Tibial artery (tissue), 4 donors: ENCODE measurements at regions not wholly inside any gene's neighbourhood (a gene's known extent, or its start where the extent isn't known, plus 50 kb on each side); places are given as distances from the start of the nearest gene placed in this dataset.

Experiments
- DNase-seq, 2 donors: peaks; one replicate each; pipeline ENCODE4 v3.0.0-alpha.2; 2019
- H3K27ac ChIP-seq, 2 donors: fragments of 200-600 bp; sonication (generic) in 1 of 2; 1 replicate in 1 of 2; 2 replicates in 1 of 2; pipeline ENCODE4 v1.5.1; 2018 to 2019; ENCODE audit warnings: mild to moderate bottlenecking in 1 of 2
- H3K27me3 ChIP-seq, 2 donors: fragments of 200-600 bp; sonication (generic) in 1 of 2; one replicate each; pipeline versions ENCODE4 v1.5.1 to v1.6.0; 2016 to 2019
- H3K36me3 ChIP-seq, 3 donors: fragments of 200-600 bp; sonication (generic) in 2 of 3; one replicate each; pipeline ENCODE4 v1.5.1; 2016 to 2019; ENCODE audit warnings: mild to moderate bottlenecking in 2 of 3
- H3K4me1 ChIP-seq, 4 donors: fragments of 200-600 bp; sonication (generic) in 2 of 4; 1 replicate in 3 of 4; 2 replicates in 1 of 4; pipeline ENCODE4 v1.5.1; 2016 to 2019
- H3K4me3 ChIP-seq, 2 donors: fragments of 200-600 bp; sonication (generic) in 1 of 2; 1 replicate in 1 of 2; 2 replicates in 1 of 2; pipeline ENCODE4 v1.5.1; 2018 to 2019; ENCODE audit warnings: mild to moderate bottlenecking in 2 of 2
- H3K9me3 ChIP-seq, 3 donors: fragments of 200-600 bp; sonication (generic) in 1 of 3; one replicate each; pipeline ENCODE4 v1.5.1; 2016 to 2019
- CTCF ChIP-seq, 2 experiments: fragments of 200-600 bp in 1 of 2; fragments of 450-650 bp in 1 of 2; IDR thresholded peaks; one replicate each; pipeline ENCODE4 v1.5.1; 2017 to 2019; ENCODE audit warnings: antibody characterized with exemption in 2 of 2, mild to moderate bottlenecking in 1 of 2, moderate library complexity in 1 of 2
- intact Hi-C: fragments of 100-400 bp; cut with DNase I; formaldehyde crosslinking; loops from one replicate; pipeline ENCODE4 v1.15.0; 2023; ENCODE audit warnings: low total_unique reads

DNA sequence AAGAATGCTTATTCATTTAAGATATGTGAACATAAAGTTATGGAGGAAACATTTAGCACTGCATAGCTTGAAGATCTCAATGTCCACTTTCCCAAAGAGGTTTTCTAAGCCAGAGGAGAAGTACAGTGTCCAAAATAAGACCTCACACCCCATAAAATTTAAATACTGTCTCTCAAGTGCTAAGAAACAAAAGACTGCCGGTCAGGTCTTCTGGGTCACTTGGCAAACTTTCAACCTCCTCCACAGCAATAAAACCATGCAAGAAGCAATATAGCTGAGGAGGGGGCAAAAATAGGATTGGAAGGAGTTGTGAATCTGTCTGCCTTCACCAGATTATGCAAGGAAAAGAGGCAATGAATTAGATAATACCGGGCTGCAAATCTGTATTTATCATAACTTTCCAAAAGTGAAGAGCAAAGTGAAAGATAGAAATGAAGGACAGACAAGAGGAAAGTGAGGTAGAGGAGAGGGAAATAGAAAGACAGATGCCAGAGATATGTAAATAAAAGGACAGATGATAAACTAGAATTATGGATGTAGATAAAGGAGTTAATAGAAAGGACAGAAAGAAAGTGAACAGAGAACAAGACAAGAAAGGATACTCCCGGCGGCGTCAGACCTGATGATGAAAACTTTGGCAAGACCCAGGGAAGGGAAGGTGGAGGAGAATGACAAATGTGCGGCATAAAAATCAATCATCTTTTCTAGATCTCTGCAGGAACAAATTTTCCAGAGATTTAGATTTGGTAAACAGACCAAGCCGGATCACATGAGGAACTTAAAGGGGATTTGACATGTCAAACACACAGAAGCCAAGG is 152.7 kb upstream of the FAM241A start:
- H3K27ac ChIP-seq = no peak overlapping the region
- DNase-seq = no peak

GRCh38 chr4:111994392-111994791 is 150.9 kb upstream of the FAM241A start:
- Histone ChIP-seq H3K36me3 (no peaks in the 10 kb centered on the region), H3K4me1 (no peaks in the 10 kb centered on the region), H3K4me3 (no peak overlapping the region), H3K27me3 (no peaks in the 10 kb centered on the region), H3K27ac (no peak overlapping the region), H3K9me3 (no peaks in the 10 kb centered on the region)
- intact Hi-C loops = no loop called here
- DNase-seq = no peak
- TF ChIP-seq CTCF (IDR thresholded peaks at IDR 0.05) = no peak

More for the DNA sequence above, 152.7 kb upstream of the FAM241A start:
- no peaks in the 10 kb centered on the region for H3K36me3 ChIP-seq
- no peak for TF ChIP-seq CTCF (IDR thresholded peaks at IDR 0.05)
- H3K9me3 ChIP-seq = no peaks in the 10 kb centered on the region
- no peaks in the 10 kb centered on the region for H3K27me3 ChIP-seq
- no peak overlapping the region for H3K4me3 ChIP-seq
- intact Hi-C loops = no loop called here
- no peaks in the 10 kb centered on the region for H3K4me1 ChIP-seq

DNA sequence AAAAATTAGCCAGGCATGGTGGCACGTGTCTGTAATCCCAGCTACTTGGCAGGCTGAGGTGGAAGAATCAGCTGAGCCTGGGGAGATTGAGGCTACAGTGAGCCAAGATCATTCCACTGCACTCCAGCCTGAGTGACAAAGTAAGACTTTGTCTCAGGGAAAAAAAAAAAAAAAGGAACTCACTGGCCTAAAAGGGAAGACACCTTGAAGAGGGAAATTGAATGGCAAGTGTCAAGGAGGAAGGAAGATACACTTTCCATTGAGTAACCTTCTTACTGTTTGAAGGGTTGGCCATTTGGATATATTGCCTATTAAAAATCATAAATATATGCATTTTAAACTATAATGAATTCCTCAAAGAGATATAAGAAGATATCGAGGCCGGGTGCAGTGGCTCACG is 147.5 kb upstream of the FAM241A start:
- H3K27me3 ChIP-seq = no peaks in the 10 kb centered on the region
- no peaks in the 10 kb centered on the region for H3K9me3 ChIP-seq
- H3K4me3 ChIP-seq = no peak overlapping the region
- intact Hi-C loops = no loop called here
- H3K27ac ChIP-seq = no peak overlapping the region
- H3K36me3 ChIP-seq = no peaks in the 10 kb centered on the region
- TF ChIP-seq CTCF (IDR thresholded peaks at IDR 0.05) = no peak
- H3K4me1 ChIP-seq = no peaks in the 10 kb centered on the region
- DNase-seq = no peak

DNA sequence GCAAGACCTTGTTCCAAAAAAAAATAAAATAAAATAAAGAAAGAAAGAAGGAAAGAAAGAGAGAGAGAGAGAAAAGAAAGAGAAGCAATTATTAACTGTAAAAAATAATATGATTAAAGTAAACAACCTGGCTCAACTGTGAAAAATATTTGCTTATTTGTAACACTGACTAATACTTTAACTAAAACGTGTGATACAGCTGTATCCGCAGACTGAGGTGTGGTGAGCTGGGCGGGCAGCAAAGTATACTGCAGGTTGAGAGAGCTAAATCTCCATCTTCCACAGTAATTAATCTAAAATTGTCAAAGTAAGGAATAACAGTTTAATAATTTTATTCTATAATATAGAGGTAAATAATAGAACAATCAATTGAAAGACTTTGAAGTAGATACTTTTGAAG is 145.5 kb upstream of the FAM241A start:
- Histone ChIP-seq H3K9me3 (no peaks in the 10 kb centered on the region), H3K4me3 (no peak overlapping the region), H3K27ac (no peak overlapping the region), H3K4me1 (no peaks in the 10 kb centered on the region), H3K27me3 (no peaks in the 10 kb centered on the region), H3K36me3 (no peaks in the 10 kb centered on the region)
- DNase-seq = no peak
- TF ChIP-seq CTCF (IDR thresholded peaks at IDR 0.05) = no peak
- intact Hi-C loops = no loop called here

DNA sequence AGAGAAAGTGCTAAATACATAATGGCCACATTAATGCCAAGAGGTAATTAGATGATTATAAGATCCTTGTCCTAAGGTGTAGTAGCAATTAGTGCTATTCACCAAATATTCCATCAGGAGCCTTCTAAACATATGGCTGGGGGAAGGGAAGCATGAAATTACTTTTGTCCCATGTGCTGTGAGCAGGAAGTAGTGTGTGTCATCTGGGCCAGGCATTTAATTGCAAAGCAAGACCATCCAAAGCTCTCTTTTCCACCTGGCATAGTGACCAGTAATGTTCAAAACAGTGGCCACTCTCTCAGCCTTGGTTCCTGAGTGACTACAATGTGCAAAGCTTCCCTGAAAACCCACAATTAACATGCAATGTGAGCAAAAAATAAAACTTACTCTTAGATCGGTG is 144.2 kb upstream of the FAM241A start:
- intact Hi-C loops = no loop called here
- no peak for TF ChIP-seq CTCF (IDR thresholded peaks at IDR 0.05)
- Histone ChIP-seq H3K27me3 (no peaks in the 10 kb centered on the region), H3K4me3 (no peak overlapping the region), H3K4me1 (no peaks in the 10 kb centered on the region), H3K27ac (no peak overlapping the region), H3K9me3 (no peaks in the 10 kb centered on the region), H3K36me3 (no peaks in the 10 kb centered on the region)
- DNase-seq = no peak
